ENCODE measurements at regions not wholly inside any gene's neighbourhood (a gene's known extent, or its start where the extent isn't known, plus 50 kb on each side); places are given as distances from the start of the nearest gene placed in this dataset.

- TF ChIP-seq CTCF (IDR thresholded peaks at IDR 0.05) (no peak), ZFX (IDR thresholded peaks at IDR 0.05; ENCODE audit: borderline replicate concordance) (no peak)
- no peak overlapping the region for H3K27ac ChIP-seq
Measured at GRCh38 chrY:21081640-21082611, 326.0 kb downstream of the RPS4Y2 start.

- H3K27ac ChIP-seq = no peak overlapping the region
- TF ChIP-seq CTCF (IDR thresholded peaks at IDR 0.05) (no peak), ZFX (IDR thresholded peaks at IDR 0.05; ENCODE audit: borderline replicate concordance) (no peak)
Measured at GRCh38 chrY:21082639-21083038, 326.7 kb downstream of the RPS4Y2 start.

- no peak overlapping the region for H3K27ac ChIP-seq
- TF ChIP-seq ZFX (IDR thresholded peaks at IDR 0.05; ENCODE audit: borderline replicate concordance) (no peak), CTCF (IDR thresholded peaks at IDR 0.05) (no peak)
Measured at GRCh38 chrY:21091909-21092308, 336.0 kb downstream of the RPS4Y2 start.

- TF ChIP-seq CTCF (IDR thresholded peaks at IDR 0.05) (no peak), ZFX (IDR thresholded peaks at IDR 0.05; ENCODE audit: borderline replicate concordance) (no peak)
- H3K27ac ChIP-seq = no peak overlapping the region
Measured at GRCh38 chrY:21102507-21102906, 346.6 kb downstream of the RPS4Y2 start.

GRCh38 chrY:21103885-21104284 is 348.0 kb downstream of the RPS4Y2 start:
- H3K27ac ChIP-seq = no peak overlapping the region
- no peak for TF ChIP-seq ZFX (IDR thresholded peaks at IDR 0.05; ENCODE audit: borderline replicate concordance)
- no peak for TF ChIP-seq CTCF (IDR thresholded peaks at IDR 0.05)

GRCh38 chrY:21105529-21105928 is 349.6 kb downstream of the RPS4Y2 start:
- H3K27ac ChIP-seq = no peak overlapping the region
- TF ChIP-seq ZFX (IDR thresholded peaks at IDR 0.05; ENCODE audit: borderline replicate concordance) (no peak), CTCF (IDR thresholded peaks at IDR 0.05) (no peak)

- no peak overlapping the region for H3K27ac ChIP-seq
- TF ChIP-seq ZFX (IDR thresholded peaks at IDR 0.05; ENCODE audit: borderline replicate concordance) (no peak), CTCF (IDR thresholded peaks at IDR 0.05) (no peak)
Measured at GRCh38 chrY:21111313-21111712, 355.4 kb downstream of the RPS4Y2 start.

All from 22Rv1 (cell line).